GM19043 (cell line): ENCODE measurements at regions not wholly inside any gene's neighbourhood (a gene's known extent, or its start where the extent isn't known, plus 50 kb on each side); places are given as distances from the start of the nearest gene placed in this dataset.
"Not testable (repeated sequence)": the region's sequence is repeated elsewhere in the genome, so short reads cannot be mapped to it uniquely, and the experiment has no call there.

Source experiments
- ATAC-seq: cut with Tn5 transposase; IDR thresholded peaks from one replicate; pipeline ENCODE4 v1.9.1; 2021; ENCODE audit warnings: low read depth; ENCODE audit not compliant: unreplicated experiment

GRCh38 chr5:13640270-13640669 is 304.2 kb downstream of the DNAH5 start:
- no peak for ATAC-seq

GRCh38 chr5:13632676-13633075 is 311.8 kb downstream of the DNAH5 start:
- no peak for ATAC-seq

DNA sequence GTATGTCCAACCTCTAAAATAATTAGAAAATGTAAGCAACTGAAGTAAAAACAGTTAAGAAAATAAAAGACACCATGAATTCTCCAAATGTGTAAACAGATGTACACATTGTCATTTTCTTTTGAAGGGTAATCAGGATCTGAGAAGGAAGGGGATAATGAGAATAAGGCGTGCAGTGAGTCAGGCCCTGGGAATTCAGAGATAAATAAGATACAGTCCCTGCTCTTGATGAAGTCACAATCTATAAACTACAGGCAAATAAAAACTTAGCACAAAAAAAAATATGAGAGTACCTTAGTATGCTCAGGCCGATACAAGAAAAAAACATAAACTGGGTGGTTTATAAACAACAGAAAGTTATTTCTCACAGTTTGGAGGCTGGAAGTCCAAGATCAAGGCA is 315.3 kb downstream of the DNAH5 start:
- ATAC-seq: no peak

GRCh38 chr5:13627673-13628454 is 316.6 kb downstream of the DNAH5 start:
- no peak for ATAC-seq

- no peak for ATAC-seq
Observed at GRCh38 chr5:13625616-13626198, 318.8 kb downstream of the DNAH5 start.

- no peak for ATAC-seq
Observed at GRCh38 chr5:13624283-13625074, 320.0 kb downstream of the DNAH5 start.

- no peak for ATAC-seq
Observed at GRCh38 chr5:13613621-13614020, 330.9 kb downstream of the DNAH5 start.

GRCh38 chr5:13611604-13612003 is 332.9 kb downstream of the DNAH5 start:
- ATAC-seq: no peak

DNA sequence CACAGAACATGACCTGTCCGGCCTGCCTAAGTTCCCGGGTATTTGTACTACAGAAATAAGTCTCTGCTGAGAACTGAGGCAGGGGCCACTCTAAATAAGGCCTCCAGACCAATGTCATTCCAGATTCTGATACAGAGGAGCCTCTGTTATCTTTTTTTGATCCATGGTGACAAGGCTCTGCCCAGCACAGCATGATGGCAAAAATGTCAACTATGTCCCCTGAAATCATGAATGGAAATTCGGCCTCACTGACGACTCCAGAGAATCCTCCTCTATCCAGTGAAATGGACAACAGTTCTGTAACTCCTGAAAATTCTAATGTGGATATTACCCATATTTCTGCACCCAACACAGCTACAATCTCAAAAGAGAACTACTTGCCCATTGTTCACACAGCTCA is 335.0 kb downstream of the DNAH5 start:
- ATAC-seq: no peak

- ATAC-seq: no peak
Observed at GRCh38 chr5:13606051-13606450, 338.4 kb downstream of the DNAH5 start.

- no peak for ATAC-seq
Observed at GRCh38 chr5:13601112-13601511, 343.4 kb downstream of the DNAH5 start.

DNA sequence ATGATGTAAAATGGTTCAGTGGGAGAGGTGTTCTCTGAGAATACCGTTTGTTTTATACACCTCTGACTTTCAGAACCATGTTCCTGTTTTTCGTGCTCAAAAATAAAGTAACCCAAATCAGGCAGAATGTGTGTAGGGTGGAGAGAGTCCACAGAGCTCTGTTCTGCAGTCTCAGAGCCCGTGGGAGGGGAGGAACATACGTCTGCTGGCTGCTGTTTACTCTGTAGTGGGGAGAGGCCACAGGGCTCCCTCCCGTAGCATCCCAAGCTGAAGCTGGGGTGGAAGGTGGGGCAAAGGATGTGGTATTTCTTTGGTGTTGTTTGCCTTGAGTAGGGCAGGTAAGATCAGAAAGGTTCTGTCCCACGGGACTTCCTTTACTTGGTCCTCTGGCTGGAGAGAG is 348.5 kb downstream of the DNAH5 start:
- no peak for ATAC-seq

GRCh38 chr5:13591621-13592020 is 352.9 kb downstream of the DNAH5 start:
- ATAC-seq: no peak

DNA sequence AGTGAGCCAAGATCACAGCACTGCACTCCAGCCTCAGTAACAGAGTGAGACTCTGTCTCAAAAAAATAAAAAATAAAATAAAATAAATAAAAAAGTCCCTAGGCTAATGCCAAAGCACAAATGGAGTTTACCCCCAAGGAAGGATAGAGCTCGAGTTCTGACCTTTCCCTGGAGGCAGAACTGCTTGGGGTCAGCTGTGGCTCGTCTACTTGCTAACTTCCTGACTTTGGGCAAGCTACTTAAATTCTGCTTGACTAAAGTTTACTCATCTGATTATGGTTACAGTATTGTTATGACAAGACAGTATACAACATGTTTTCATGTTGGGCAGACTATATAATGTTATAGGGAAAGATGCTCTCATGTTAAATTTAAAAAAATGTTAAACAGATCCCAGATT is 359.2 kb downstream of the DNAH5 start:
- no peak for ATAC-seq

- ATAC-seq: no peak
Observed at GRCh38 chr5:13581914-13582313, 362.6 kb downstream of the DNAH5 start.

DNA sequence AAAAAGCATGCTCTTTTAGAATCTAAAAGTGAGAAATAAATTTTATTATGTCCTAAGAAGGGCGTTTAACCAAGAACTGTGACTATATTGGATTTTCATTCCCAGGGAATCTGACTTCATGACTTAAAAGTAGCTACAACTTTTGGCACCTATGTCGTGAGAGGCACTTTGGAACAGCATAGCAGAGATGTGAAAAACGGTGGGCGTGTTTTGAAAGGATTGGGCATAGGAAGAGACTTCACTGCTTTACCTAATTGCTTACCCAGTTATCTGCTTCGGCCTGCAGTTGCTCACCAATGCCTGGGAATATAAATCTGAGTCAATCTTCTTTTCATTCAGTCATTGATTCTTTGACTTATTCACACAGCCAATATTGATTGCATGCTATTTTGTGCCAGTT is 363.4 kb downstream of the DNAH5 start:
- no peak for ATAC-seq

- no peak for ATAC-seq
Observed at GRCh38 chr5:13580058-13580457, 364.4 kb downstream of the DNAH5 start.

GRCh38 chr5:13579091-13579490 is 365.4 kb downstream of the DNAH5 start:
- not testable (repeated sequence) for ATAC-seq

- not testable (repeated sequence) for ATAC-seq
Observed at GRCh38 chr5:13578311-13579039, 366.0 kb downstream of the DNAH5 start.

- ATAC-seq: no peak
Observed at GRCh38 chr5:13574574-13574973, 369.9 kb downstream of the DNAH5 start.

GRCh38 chr5:13572163-13572562 is 372.3 kb downstream of the DNAH5 start:
- no peak for ATAC-seq
